ENCODE measurements at regions not wholly inside any gene's neighbourhood (a gene's known extent, or its start where the extent isn't known, plus 50 kb on each side); places are given as distances from the start of the nearest gene placed in this dataset.

- TF ChIP-seq CTCF (IDR thresholded peaks at IDR 0.05), result no peak
- no peak for TF ChIP-seq EZH2 (IDR thresholded peaks at IDR 0.05)
- TF ChIP-seq EZH2phosphoT487 (IDR thresholded peaks at IDR 0.05), result no peak
Measured at GRCh38 chr17:36863676-36864612, 73.3 kb upstream of the LHX1 start.

Measured in neural progenitor cell (in vitro differentiated cells).